Liver (tissue), 8 donors: ENCODE measurements at regions not wholly inside any gene's neighbourhood (a gene's known extent, or its start where the extent isn't known, plus 50 kb on each side); places are given as distances from the start of the nearest gene placed in this dataset.

Source experiments
- DNase-seq: peaks from one replicate; pipeline ENCODE4 v3.0.0-alpha.2; 2017; ENCODE audit warnings: low spot score
- H3K27ac ChIP-seq, 2 donors: one replicate each; pipeline ENCODE4 v1.7.0; 2013; ENCODE audit warnings: inconsistent platforms in 2 of 2, low read length in 2 of 2, control low read depth in 1 of 2, low read depth in 1 of 2, mild to moderate bottlenecking in 1 of 2
- H3K27me3 ChIP-seq, 4 donors: one replicate each; pipeline versions ENCODE4 v1.6.1 to v1.7.0; 2013; ENCODE audit warnings: low read length in 3 of 4, inconsistent platforms in 1 of 4, mild to moderate bottlenecking in 1 of 4, moderate library complexity in 1 of 4; ENCODE audit not compliant: control insufficient read depth in 4 of 4, insufficient read depth in 4 of 4
- H3K36me3 ChIP-seq, 4 donors: one replicate each; pipeline versions ENCODE4 v1.6.1 to v1.7.0; 2013; ENCODE audit warnings: low read length in 3 of 4, mild to moderate bottlenecking in 3 of 4, low read depth in 1 of 4, moderate library complexity in 1 of 4; ENCODE audit not compliant: control insufficient read depth in 4 of 4, insufficient read depth in 3 of 4
- H3K4me1 ChIP-seq, 4 donors: one replicate each; pipeline versions ENCODE4 v1.6.1 to v1.7.0; 2013; ENCODE audit warnings: low read length in 3 of 4, mild to moderate bottlenecking in 3 of 4, moderate library complexity in 1 of 4; ENCODE audit not compliant: control insufficient read depth in 4 of 4, insufficient read depth in 4 of 4
- H3K4me3 ChIP-seq, 3 donors: one replicate each; pipeline versions ENCODE4 v1.6.1 to v1.7.0; 2013; ENCODE audit warnings: low read length in 3 of 3, control low read depth in 1 of 3, low read depth in 1 of 3, mild to moderate bottlenecking in 1 of 3
- H3K9ac ChIP-seq, 2 donors: one replicate each; pipeline ENCODE4 v1.7.0; 2013; ENCODE audit warnings: low read length in 2 of 2, mild to moderate bottlenecking in 2 of 2, moderate library complexity in 2 of 2, control low read depth in 1 of 2, low read depth in 1 of 2
- H3K9me3 ChIP-seq, 4 donors: one replicate each; pipeline versions ENCODE4 v1.6.1 to v1.7.0; 2013; ENCODE audit warnings: low read length in 3 of 4; ENCODE audit not compliant: control insufficient read depth in 4 of 4
- ATF3 ChIP-seq: IDR thresholded peaks from 2 replicates; pipeline ENCODE4 v1.6.1; 2016; ENCODE audit warnings: antibody characterized with exemption
- CTCF ChIP-seq: fragments of 150-350 bp; IDR thresholded peaks from 2 replicates; pipeline ENCODE4 v1.5.1; 2017; ENCODE audit warnings: improper control_type of control experiment, low read depth, low read length; ENCODE audit not compliant: missing input control
- EGR1 ChIP-seq, 2 donors: IDR thresholded peaks; 2 replicates each; pipeline ENCODE4 v1.6.1; 2016 to 2018; ENCODE audit warnings: antibody characterized with exemption in 2 of 2, low read depth in 2 of 2
- FOXA1 ChIP-seq: IDR thresholded peaks from 2 replicates; pipeline ENCODE4 v1.6.1; 2016; ENCODE audit warnings: antibody characterized with exemption
- FOXA2 ChIP-seq: IDR thresholded peaks from 2 replicates; pipeline ENCODE4 v1.6.1; 2016; ENCODE audit warnings: antibody characterized with exemption
- GABPA ChIP-seq, 2 donors: IDR thresholded peaks in 1 of 2; conservative IDR thresholded peaks in 1 of 2; 2 replicates each; pipeline ENCODE4 v1.6.1; 2016; ENCODE audit warnings: antibody characterized with exemption in 2 of 2, mild to moderate bottlenecking in 1 of 2, moderate library complexity in 1 of 2
- HNF4A ChIP-seq, 2 donors: conservative IDR thresholded peaks; 2 replicates each; pipeline ENCODE4 v1.6.1; 2016; ENCODE audit warnings: antibody characterized with exemption in 2 of 2, mild to moderate bottlenecking in 2 of 2
- HNF4G ChIP-seq: IDR thresholded peaks from 2 replicates; pipeline ENCODE4 v1.6.1; 2016; ENCODE audit warnings: antibody characterized with exemption
- JUND ChIP-seq, 2 donors: IDR thresholded peaks; 2 replicates each; pipeline ENCODE4 v1.6.1; 2016; ENCODE audit warnings: antibody characterized with exemption in 2 of 2
- NR2F2 ChIP-seq: IDR thresholded peaks from 2 replicates; pipeline ENCODE4 v1.6.1; 2016; ENCODE audit warnings: antibody characterized with exemption
- RXRA ChIP-seq, 2 donors: IDR thresholded peaks; 2 replicates each; pipeline ENCODE4 v1.6.1; 2017 to 2018; ENCODE audit warnings: antibody characterized with exemption in 2 of 2, mild to moderate bottlenecking in 1 of 2
- SP1 ChIP-seq: IDR thresholded peaks from 2 replicates; pipeline ENCODE4 v1.6.1; 2018; ENCODE audit warnings: antibody characterized with exemption, mild to moderate bottlenecking
- TAF1 ChIP-seq: conservative IDR thresholded peaks from 2 replicates; pipeline ENCODE4 v1.6.1; 2016; ENCODE audit warnings: antibody characterized with exemption, mild to moderate bottlenecking
- YY1 ChIP-seq: IDR thresholded peaks from 2 replicates; pipeline ENCODE4 v1.6.1; 2016; ENCODE audit warnings: antibody characterized with exemption, mild to moderate bottlenecking
- WGBS: extraction: QIAGEN DNeasy Blood & Tissue Kit; methylation state at CpG from one replicate; pipeline ENCODE4 v1.1.7; 2013; 5-methylcytosine and 5-hydroxymethylcytosine counted together
- donor health status: healthy.
- donor health status: healthy.
- donor health status: healthy.
- donor health status: healthy.
- donor health status: healthy.

GRCh38 chr16:65672960-65673359 is 551.1 kb upstream of the CDH11 start (continued):
- TF ChIP-seq ATF3, result no peak
- TF ChIP-seq SP1, result no peak
- TF ChIP-seq HNF4A (conservative IDR thresholded peaks at IDR 0.05), result no peak
- TF ChIP-seq GABPA (IDR thresholded peaks at IDR 0.05 in 1 of 2, conservative IDR thresholded peaks at IDR 0.05 in 1 of 2), result no peak
- no peak for TF ChIP-seq EGR1 (IDR thresholded peaks at IDR 0.05; ENCODE audit: low read depth in 2 of 2)
- TF ChIP-seq CTCF, result no peak
- no peak for TF ChIP-seq FOXA2
- TF ChIP-seq RXRA (IDR thresholded peaks at IDR 0.05), result no peak
- no peak for TF ChIP-seq TAF1

- Histone ChIP-seq H3K9ac (no peak overlapping the region), H3K36me3 (no peaks in the 10 kb centered on the region), H3K9me3 (no peaks in the 10 kb centered on the region), H3K27me3 (no peaks in the 10 kb centered on the region), H3K27ac (no peak overlapping the region), H3K4me3 (no peak overlapping the region), H3K4me1 (no peaks in the 10 kb centered on the region)
- WGBS, result 59% methylated on average over 4 of the region's 4 CpGs
- no peak for DNase-seq
- TF ChIP-seq FOXA1, result no peak
- TF ChIP-seq HNF4G, result no peak
- no peak for TF ChIP-seq EGR1 (IDR thresholded peaks at IDR 0.05; ENCODE audit: low read depth in 2 of 2)
Observed at GRCh38 chr16:65671071-65671470, 549.2 kb upstream of the CDH11 start.

- TF ChIP-seq FOXA2 (no peak), SP1 (no peak), FOXA1 (no peak), GABPA (IDR thresholded peaks at IDR 0.05 in 1 of 2, conservative IDR thresholded peaks at IDR 0.05 in 1 of 2) (no peak), HNF4G (no peak), JUND (IDR thresholded peaks at IDR 0.05) (no peak), TAF1 (no peak), NR2F2 (no peak), EGR1 (IDR thresholded peaks at IDR 0.05; ENCODE audit: low read depth in 2 of 2) (no peak), HNF4A (conservative IDR thresholded peaks at IDR 0.05) (no peak), YY1 (no peak), ATF3 (no peak), CTCF (no peak)
- Histone ChIP-seq H3K36me3 (no peaks in the 10 kb centered on the region), H3K4me3 (no peak overlapping the region), H3K27me3 (peaks cover 0 to 1% (median 0%) of the 10 kb centered on the region in 4 donors), H3K4me1 (no peaks in the 10 kb centered on the region), H3K9ac (no peak overlapping the region), H3K9me3 (no peaks in the 10 kb centered on the region), H3K27ac (no peak overlapping the region)
- 30% methylated on average over 3 of the region's 3 CpGs for WGBS
- DNase-seq, result no peak
Observed at GRCh38 chr16:65668064-65668595, 546.3 kb upstream of the CDH11 start.
